Gastrocnemius medialis (tissue), 4 donors: ENCODE measurements at regions not wholly inside any gene's neighbourhood (a gene's known extent, or its start where the extent isn't known, plus 50 kb on each side); places are given as distances from the start of the nearest gene placed in this dataset.

Experiments used
- POLR2A ChIP-seq, 2 donors: fragments of 450-650 bp; IDR thresholded peaks; one replicate each; pipeline ENCODE4 v1.6.1; 2017; ENCODE audit warnings: antibody characterized with exemption in 2 of 2, mild to moderate bottlenecking in 2 of 2, moderate library complexity in 2 of 2
- TF ChIP-seq, protein P1 (sequence below), 5 experiments: fragments of 450-650 bp in 3 of 5; fragments of 200-600 bp in 2 of 5; sonication (generic) in 2 of 5; IDR thresholded peaks in 4 of 5; conservative IDR thresholded peaks in 1 of 5; 1 replicate in 4 of 5; 2 replicates in 1 of 5; pipeline ENCODE4 v1.5.1; 2016 to 2019; ENCODE audit warnings: antibody characterized with exemption in 5 of 5, mild to moderate bottlenecking in 3 of 5, moderate library complexity in 3 of 5

DNA sequence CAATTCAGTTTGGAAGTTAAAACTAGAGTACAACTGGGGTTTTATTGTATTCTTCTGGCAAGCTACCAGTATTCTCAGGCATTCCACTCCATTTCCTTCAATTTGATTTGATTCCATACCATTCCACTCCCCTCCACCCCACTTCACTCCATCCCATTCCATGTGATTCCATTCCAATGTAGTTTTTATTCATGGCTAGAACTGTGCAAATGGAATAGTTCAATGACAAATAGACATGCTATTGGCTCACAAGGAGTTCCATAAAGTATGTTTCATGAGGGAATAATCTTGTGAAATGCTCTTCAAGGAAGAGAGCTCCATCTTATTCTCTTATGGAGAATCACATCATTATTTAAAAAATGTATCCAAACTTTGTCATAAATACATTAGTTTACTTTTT lies 285.0 kb upstream of the BMP2 start:
- TF ChIP-seq, protein P1, sequence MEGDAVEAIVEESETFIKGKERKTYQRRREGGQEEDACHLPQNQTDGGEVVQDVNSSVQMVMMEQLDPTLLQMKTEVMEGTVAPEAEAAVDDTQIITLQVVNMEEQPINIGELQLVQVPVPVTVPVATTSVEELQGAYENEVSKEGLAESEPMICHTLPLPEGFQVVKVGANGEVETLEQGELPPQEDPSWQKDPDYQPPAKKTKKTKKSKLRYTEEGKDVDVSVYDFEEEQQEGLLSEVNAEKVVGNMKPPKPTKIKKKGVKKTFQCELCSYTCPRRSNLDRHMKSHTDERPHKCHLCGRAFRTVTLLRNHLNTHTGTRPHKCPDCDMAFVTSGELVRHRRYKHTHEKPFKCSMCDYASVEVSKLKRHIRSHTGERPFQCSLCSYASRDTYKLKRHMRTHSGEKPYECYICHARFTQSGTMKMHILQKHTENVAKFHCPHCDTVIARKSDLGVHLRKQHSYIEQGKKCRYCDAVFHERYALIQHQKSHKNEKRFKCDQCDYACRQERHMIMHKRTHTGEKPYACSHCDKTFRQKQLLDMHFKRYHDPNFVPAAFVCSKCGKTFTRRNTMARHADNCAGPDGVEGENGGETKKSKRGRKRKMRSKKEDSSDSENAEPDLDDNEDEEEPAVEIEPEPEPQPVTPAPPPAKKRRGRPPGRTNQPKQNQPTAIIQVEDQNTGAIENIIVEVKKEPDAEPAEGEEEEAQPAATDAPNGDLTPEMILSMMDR (IDR thresholded peaks at IDR 0.05 in 4 of 5, conservative IDR thresholded peaks at IDR 0.05 in 1 of 5), result no peak
- no peak for TF ChIP-seq POLR2A (IDR thresholded peaks at IDR 0.05)
